ENCODE measurements at regions not wholly inside any gene's neighbourhood (a gene's known extent, or its start where the extent isn't known, plus 50 kb on each side); places are given as distances from the start of the nearest gene placed in this dataset.

DNA sequence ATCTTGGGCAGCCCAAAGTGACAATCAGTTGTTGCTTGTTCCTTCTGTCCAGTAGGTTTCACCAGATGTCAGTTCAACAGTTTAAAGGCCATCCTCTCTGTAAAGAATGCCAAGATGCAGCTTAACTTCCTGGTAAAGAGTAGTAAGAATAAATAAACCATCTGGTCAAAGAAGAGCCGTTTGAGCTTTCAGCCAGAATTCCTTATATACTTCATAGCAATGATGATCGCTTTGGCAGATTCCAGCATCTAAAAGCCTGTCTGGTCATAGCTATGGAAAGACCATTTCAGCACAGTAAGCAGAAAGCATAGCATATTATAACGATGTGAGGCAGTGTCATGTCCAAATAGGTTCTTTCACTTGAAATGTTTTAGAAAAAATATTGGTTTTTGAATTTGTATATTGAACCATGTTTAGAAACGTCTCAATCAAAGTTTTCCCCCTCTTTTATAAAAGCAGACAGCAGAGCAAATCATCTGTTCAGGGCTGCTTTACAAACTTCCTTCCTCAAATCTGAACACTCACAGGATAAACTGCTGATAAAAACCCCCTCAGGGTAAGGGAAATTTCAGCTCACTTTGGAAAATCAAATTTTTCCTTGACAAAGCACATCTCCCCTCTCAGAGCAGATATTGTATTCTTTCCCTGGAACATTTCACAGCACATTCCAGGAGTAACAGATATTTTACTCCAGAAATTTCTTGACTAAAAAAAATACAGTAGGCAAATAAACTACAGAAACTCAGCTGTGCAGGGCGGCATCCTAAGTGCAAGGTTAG lies 184.1 kb downstream of the NOC3L start:
- Histone ChIP-seq H3K4me3 (no peak overlapping the region), H3K4me1 (peaks cover 0 to 19% (median 3%) of the 10 kb centered on the region in 9 donors), H3K36me3 (peaks cover 0 to 4% (median 0%) of the 10 kb centered on the region in 9 donors), H3K9me3 (no peaks in the 10 kb centered on the region), H3K27me3 (no peaks in the 10 kb centered on the region), H3K27ac (peak overlapping the region in 7 of 10 donors; percentile 2 to 39 (median 26))
- 49 to 62% methylated on average over 5 of the region's 5 CpGs for WGBS, 2 donors
- TF ChIP-seq, protein P1, sequence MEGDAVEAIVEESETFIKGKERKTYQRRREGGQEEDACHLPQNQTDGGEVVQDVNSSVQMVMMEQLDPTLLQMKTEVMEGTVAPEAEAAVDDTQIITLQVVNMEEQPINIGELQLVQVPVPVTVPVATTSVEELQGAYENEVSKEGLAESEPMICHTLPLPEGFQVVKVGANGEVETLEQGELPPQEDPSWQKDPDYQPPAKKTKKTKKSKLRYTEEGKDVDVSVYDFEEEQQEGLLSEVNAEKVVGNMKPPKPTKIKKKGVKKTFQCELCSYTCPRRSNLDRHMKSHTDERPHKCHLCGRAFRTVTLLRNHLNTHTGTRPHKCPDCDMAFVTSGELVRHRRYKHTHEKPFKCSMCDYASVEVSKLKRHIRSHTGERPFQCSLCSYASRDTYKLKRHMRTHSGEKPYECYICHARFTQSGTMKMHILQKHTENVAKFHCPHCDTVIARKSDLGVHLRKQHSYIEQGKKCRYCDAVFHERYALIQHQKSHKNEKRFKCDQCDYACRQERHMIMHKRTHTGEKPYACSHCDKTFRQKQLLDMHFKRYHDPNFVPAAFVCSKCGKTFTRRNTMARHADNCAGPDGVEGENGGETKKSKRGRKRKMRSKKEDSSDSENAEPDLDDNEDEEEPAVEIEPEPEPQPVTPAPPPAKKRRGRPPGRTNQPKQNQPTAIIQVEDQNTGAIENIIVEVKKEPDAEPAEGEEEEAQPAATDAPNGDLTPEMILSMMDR (IDR thresholded peaks at IDR 0.05): no peak
- intact Hi-C loops (cut with DNase I): no loop called here
- ATAC-seq (peak in 3 of 8 donors; percentile 24 to 32 (median 24)), DNase-seq (no peak)

DNA sequence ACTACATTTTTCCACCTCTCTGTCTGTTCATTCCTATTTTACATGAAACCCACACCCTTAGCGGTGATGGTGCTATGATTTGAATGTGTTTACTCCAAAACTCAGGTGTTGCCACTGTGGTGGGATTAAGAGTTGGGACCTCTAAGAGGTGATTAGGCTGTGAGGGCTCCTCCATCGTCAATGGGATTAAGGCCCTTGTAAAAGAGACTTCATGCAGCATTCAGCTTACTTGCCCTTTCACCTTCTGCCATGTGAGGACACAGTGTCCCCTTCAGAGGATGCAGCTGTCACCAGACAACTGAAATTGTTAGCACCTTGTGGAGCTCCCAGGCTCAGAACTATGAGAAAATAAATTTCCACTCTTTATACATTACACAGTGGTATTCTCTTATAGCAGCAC lies 182.2 kb downstream of the NOC3L start:
- WGBS, 2 donors: 85% methylated on average over 2 of the region's 2 CpGs
- Histone ChIP-seq H3K9me3 (no peaks in the 10 kb centered on the region), H3K4me3 (no peak overlapping the region), H3K27ac (no peak overlapping the region), H3K27me3 (no peaks in the 10 kb centered on the region), H3K36me3 (peaks cover 0 to 4% (median 0%) of the 10 kb centered on the region in 9 donors), H3K4me1 (peaks cover 0 to 16% (median 3%) of the 10 kb centered on the region in 9 donors)
- TF ChIP-seq, protein P1 (IDR thresholded peaks at IDR 0.05): no peak
- ATAC-seq: no peak
- DNase-seq: no peak
- intact Hi-C loops (cut with DNase I): no loop called here

DNA sequence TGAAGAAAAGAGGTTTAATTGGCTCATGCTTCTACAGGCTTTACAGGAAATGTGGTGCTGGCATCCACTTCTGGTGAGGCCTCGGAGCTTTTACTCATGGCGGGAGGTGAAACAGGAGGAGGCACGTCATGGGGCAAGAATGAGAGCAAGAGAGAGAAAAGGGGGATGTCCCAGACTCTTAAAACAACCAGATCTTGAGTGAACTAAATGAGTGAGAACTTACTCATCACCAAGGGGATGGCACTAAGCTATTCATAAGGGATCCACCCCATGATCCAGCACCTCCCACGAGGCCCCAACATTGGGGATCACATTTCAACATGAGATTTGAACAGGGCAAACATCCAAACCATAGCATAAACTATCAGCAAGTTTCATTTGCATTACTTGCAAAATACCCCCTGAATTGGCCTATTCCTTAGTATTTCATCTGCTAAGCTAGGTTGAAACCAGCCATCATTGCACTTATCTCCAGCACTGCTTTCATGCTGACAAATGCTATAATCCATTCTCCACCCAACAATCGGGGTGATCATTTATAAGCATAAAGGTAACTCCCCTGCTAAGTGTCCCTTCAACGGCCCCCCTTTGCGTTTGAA lies 179.0 kb downstream of the NOC3L start:
- DNase-seq: no peak
- H3K4me3 ChIP-seq: no peak overlapping the region
- H3K27me3 ChIP-seq: no peaks in the 10 kb centered on the region
- TF ChIP-seq, protein P1 (IDR thresholded peaks at IDR 0.05): no peak
- 87 to 90% methylated on average over 7 of the region's 7 CpGs for WGBS, 2 donors
- H3K27ac ChIP-seq: no peak overlapping the region
- H3K4me1 ChIP-seq: peaks cover 0 to 5% (median 0%) of the 10 kb centered on the region in 9 donors
- intact Hi-C loops (cut with DNase I): no loop called here
- ATAC-seq: no peak
- H3K9me3 ChIP-seq: no peaks in the 10 kb centered on the region
- H3K36me3 ChIP-seq: peaks cover 0 to 10% (median 0%) of the 10 kb centered on the region in 9 donors

DNA sequence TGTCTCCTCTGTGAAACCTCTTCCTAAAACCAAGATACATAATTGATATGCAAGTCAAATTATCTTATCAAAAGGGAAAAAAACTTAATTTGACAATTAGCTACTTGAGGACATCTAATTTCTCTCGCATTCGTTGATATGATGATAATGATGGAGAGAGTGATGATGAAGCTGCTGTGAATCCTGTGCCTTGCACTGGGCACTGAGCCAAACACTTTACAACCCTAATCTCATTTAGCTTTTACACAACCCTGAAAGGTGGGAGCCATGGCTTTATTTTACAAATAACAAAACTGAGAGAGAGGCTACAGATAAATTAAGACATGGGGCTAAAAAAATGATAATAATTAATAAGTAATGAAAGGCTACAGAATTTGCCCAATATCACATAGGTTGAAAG lies 176.0 kb downstream of the NOC3L start:
- Histone ChIP-seq H3K27me3 (no peaks in the 10 kb centered on the region), H3K36me3 (peaks cover 0 to 6% (median 0%) of the 10 kb centered on the region in 9 donors), H3K4me3 (no peak overlapping the region), H3K27ac (no peak overlapping the region), H3K4me1 (no peaks in the 10 kb centered on the region), H3K9me3 (no peaks in the 10 kb centered on the region)
- ATAC-seq (no peak), DNase-seq (no peak)
- TF ChIP-seq, protein P1 (IDR thresholded peaks at IDR 0.05): no peak
- intact Hi-C loops (cut with DNase I): no loop called here
- WGBS, 2 donors: 51 to 58% methylated on average over 2 of the region's 2 CpGs
